OCI-LY3 (cell line): ENCODE measurements at regions not wholly inside any gene's neighbourhood (a gene's known extent, or its start where the extent isn't known, plus 50 kb on each side); places are given as distances from the start of the nearest gene placed in this dataset.

Experiments
- EZH2phosphoT487 ChIP-seq: fragments of 200-600 bp; shearing (Covaris generic); IDR thresholded peaks from 2 replicates; pipeline ENCODE4 v1.6.1; 2018; ENCODE audit warnings: antibody characterized with exemption, mixed run types, low read depth
- TF ChIP-seq, protein P1 (sequence below): fragments of 200-600, 300-600 bp; sonication (generic); IDR thresholded peaks from 2 replicates; pipeline ENCODE4 v1.5.1; 2014; ENCODE audit warnings: antibody characterized with exemption, low read length, low read depth

GRCh38 chr22:47239474-47239860 is 477.0 kb downstream of the TBC1D22A start:
- TF ChIP-seq, protein P1, sequence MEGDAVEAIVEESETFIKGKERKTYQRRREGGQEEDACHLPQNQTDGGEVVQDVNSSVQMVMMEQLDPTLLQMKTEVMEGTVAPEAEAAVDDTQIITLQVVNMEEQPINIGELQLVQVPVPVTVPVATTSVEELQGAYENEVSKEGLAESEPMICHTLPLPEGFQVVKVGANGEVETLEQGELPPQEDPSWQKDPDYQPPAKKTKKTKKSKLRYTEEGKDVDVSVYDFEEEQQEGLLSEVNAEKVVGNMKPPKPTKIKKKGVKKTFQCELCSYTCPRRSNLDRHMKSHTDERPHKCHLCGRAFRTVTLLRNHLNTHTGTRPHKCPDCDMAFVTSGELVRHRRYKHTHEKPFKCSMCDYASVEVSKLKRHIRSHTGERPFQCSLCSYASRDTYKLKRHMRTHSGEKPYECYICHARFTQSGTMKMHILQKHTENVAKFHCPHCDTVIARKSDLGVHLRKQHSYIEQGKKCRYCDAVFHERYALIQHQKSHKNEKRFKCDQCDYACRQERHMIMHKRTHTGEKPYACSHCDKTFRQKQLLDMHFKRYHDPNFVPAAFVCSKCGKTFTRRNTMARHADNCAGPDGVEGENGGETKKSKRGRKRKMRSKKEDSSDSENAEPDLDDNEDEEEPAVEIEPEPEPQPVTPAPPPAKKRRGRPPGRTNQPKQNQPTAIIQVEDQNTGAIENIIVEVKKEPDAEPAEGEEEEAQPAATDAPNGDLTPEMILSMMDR, result no peak
- TF ChIP-seq EZH2phosphoT487, result no peak
